GM13976 (cell line): ENCODE measurements at regions not wholly inside any gene's neighbourhood (a gene's known extent, or its start where the extent isn't known, plus 50 kb on each side); places are given as distances from the start of the nearest gene placed in this dataset.
"Not testable (repeated sequence)": the region's sequence is repeated elsewhere in the genome, so short reads cannot be mapped to it uniquely, and the experiment has no call there.

ENCODE experiments used
- DNase-seq: peaks from one replicate; pipeline ENCODE4 v3.0.0; 2012; ENCODE audit warnings: low spot score
- CTCF ChIP-seq: IDR thresholded peaks from 2 replicates; pipeline ENCODE4 v1.5.1; 2012; ENCODE audit warnings: borderline replicate concordance, mild to moderate bottlenecking; ENCODE audit not compliant: insufficient read depth; ENCODE audit errors: extremely low read depth, missing control alignments, control extremely low read depth
- in situ Hi-C: fragments of 300-500 bp; cut with MboI; formaldehyde crosslinking; loops from one replicate; pipeline ENCODE4 v1.12.0; 2022; ENCODE audit warnings: low sequenced_read_pairs, mixed read lengths, inconsistent platforms; ENCODE audit not compliant: unreplicated experiment

GRCh38 chr6:69527921-69528476, 268.8 kb downstream of the LMBRD1 start:
- no peak for DNase-seq
- in situ Hi-C loops: no loop called here

GRCh38 chr6:69515480-69515879, 281.3 kb downstream of the LMBRD1 start:
- in situ Hi-C loops, DNase-seq: not testable (repeated sequence)

More at GRCh38 chr6:69527921-69528476, 268.8 kb downstream of the LMBRD1 start:
- no peak for TF ChIP-seq CTCF

- TF ChIP-seq CTCF: no peak
- DNase-seq: no peak
- in situ Hi-C loops: no loop called here
Measured at GRCh38 chr6:69494595-69494994, 302.2 kb downstream of the LMBRD1 start.

- DNase-seq: no peak
- TF ChIP-seq CTCF: no peak
- in situ Hi-C loops: no loop called here
Measured at GRCh38 chr6:69489970-69490369, 306.8 kb downstream of the LMBRD1 start.

- DNase-seq: no peak
- in situ Hi-C loops: no loop called here
- no peak for TF ChIP-seq CTCF
Measured at GRCh38 chr6:69487688-69488087, 309.1 kb downstream of the LMBRD1 start.

GRCh38 chr6:69466979-69467570, 329.7 kb downstream of the LMBRD1 start:
- no peak for DNase-seq
- in situ Hi-C loops: no loop called here
- TF ChIP-seq CTCF: no peak

- no peak for DNase-seq
- in situ Hi-C loops: no loop called here
- TF ChIP-seq CTCF: no peak
Measured at GRCh38 chr6:69465866-69466265, 330.9 kb downstream of the LMBRD1 start.
